ENCODE measurements at regions not wholly inside any gene's neighbourhood (a gene's known extent, or its start where the extent isn't known, plus 50 kb on each side); places are given as distances from the start of the nearest gene placed in this dataset.

- no peak for DNase-seq
These were observed 115.5 kb upstream of the AFDN start for GRCh38 chr6:167711211-167711610.

GRCh38 chr6:167711768-167712730 lies 114.7 kb upstream of the AFDN start:
- no peak for DNase-seq

- no peak for DNase-seq
These were observed 113.8 kb upstream of the AFDN start for GRCh38 chr6:167712731-167713475.

GRCh38 chr6:167714152-167714551 lies 112.6 kb upstream of the AFDN start:
- DNase-seq, result no peak

GRCh38 chr6:167717455-167717854 lies 109.3 kb upstream of the AFDN start:
- DNase-seq, result no peak

- DNase-seq, result no peak
These were observed 108.8 kb upstream of the AFDN start for GRCh38 chr6:167717867-167718266.

- DNase-seq, result no peak
These were observed 106.8 kb upstream of the AFDN start for GRCh38 chr6:167719920-167720319.

GRCh38 chr6:167720456-167721285 lies 106.0 kb upstream of the AFDN start:
- no peak for DNase-seq

GRCh38 chr6:167721291-167721690 lies 105.4 kb upstream of the AFDN start:
- no peak for DNase-seq

GRCh38 chr6:167722634-167723309 lies 103.9 kb upstream of the AFDN start:
- no peak for DNase-seq

- no peak for DNase-seq
These were observed 100.6 kb upstream of the AFDN start for GRCh38 chr6:167726043-167726621.

GRCh38 chr6:167730441-167730840 lies 96.3 kb upstream of the AFDN start:
- DNase-seq, result no peak

- no peak for DNase-seq
These were observed 95.5 kb upstream of the AFDN start for GRCh38 chr6:167731216-167731615.

GRCh38 chr6:167731731-167732422 lies 94.8 kb upstream of the AFDN start:
- DNase-seq, result no peak

GRCh38 chr6:167733740-167734661 lies 92.7 kb upstream of the AFDN start:
- DNase-seq, result no peak

- no peak for DNase-seq
These were observed 92.0 kb upstream of the AFDN start for GRCh38 chr6:167734662-167735083.

GRCh38 chr6:167735084-167735950 lies 91.4 kb upstream of the AFDN start:
- DNase-seq, result no peak

GRCh38 chr6:167735951-167736288 lies 90.8 kb upstream of the AFDN start:
- no peak for DNase-seq

- no peak for DNase-seq
These were observed 90.1 kb upstream of the AFDN start for GRCh38 chr6:167736486-167737204.
